ENCODE measurements at regions not wholly inside any gene's neighbourhood (a gene's known extent, or its start where the extent isn't known, plus 50 kb on each side); places are given as distances from the start of the nearest gene placed in this dataset.

GRCh38 chr12:111143271-111143670, 222.9 kb upstream of the MYL2 start:
- Histone ChIP-seq H2AFZ (ENCODE audit: low read length) (no peak overlapping the region), H3K79me2 (ENCODE audit: insufficient read depth, low read length) (no peaks in the 10 kb centered on the region), H3K4me3 (ENCODE audit: insufficient read depth, low read length) (no peak overlapping the region), H3K27ac (ENCODE audit: low read depth, low read length) (no peak overlapping the region), H3K36me3 (ENCODE audit: insufficient read depth, low read length) (no peaks in the 10 kb centered on the region), H3K4me1 (ENCODE audit: insufficient read depth, low read length) (no peaks in the 10 kb centered on the region), H3K9me3 (ENCODE audit: low read depth, low read length) (no peaks in the 10 kb centered on the region), H3K27me3 (ENCODE audit: insufficient read depth, low read length) (peaks cover 16% of the 10 kb centered on the region), H3K4me2 (ENCODE audit: insufficient read depth, low read length) (no peak overlapping the region), H4K20me1 (ENCODE audit: insufficient read depth, low read length) (no peaks in the 10 kb centered on the region)
- DNase-seq (ENCODE audit: insufficient read length, low spot score, missing footprints), result no peak
- TF ChIP-seq, protein P1, sequence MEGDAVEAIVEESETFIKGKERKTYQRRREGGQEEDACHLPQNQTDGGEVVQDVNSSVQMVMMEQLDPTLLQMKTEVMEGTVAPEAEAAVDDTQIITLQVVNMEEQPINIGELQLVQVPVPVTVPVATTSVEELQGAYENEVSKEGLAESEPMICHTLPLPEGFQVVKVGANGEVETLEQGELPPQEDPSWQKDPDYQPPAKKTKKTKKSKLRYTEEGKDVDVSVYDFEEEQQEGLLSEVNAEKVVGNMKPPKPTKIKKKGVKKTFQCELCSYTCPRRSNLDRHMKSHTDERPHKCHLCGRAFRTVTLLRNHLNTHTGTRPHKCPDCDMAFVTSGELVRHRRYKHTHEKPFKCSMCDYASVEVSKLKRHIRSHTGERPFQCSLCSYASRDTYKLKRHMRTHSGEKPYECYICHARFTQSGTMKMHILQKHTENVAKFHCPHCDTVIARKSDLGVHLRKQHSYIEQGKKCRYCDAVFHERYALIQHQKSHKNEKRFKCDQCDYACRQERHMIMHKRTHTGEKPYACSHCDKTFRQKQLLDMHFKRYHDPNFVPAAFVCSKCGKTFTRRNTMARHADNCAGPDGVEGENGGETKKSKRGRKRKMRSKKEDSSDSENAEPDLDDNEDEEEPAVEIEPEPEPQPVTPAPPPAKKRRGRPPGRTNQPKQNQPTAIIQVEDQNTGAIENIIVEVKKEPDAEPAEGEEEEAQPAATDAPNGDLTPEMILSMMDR (IDR thresholded peaks at IDR 0.05; ENCODE audit: extremely low read depth, low read depth, low read length), result no peak

GRCh38 chr12:111141205-111141604, 220.8 kb upstream of the MYL2 start:
- no peak for DNase-seq (ENCODE audit: insufficient read length, low spot score, missing footprints)
- TF ChIP-seq, protein P1 (IDR thresholded peaks at IDR 0.05; ENCODE audit: extremely low read depth, low read depth, low read length), result no peak
- Histone ChIP-seq H3K4me1 (ENCODE audit: insufficient read depth, low read length) (no peaks in the 10 kb centered on the region), H3K4me2 (ENCODE audit: insufficient read depth, low read length) (no peak overlapping the region), H3K4me3 (ENCODE audit: insufficient read depth, low read length) (no peak overlapping the region), H2AFZ (ENCODE audit: low read length) (no peak overlapping the region), H3K27ac (ENCODE audit: low read depth, low read length) (no peak overlapping the region), H3K36me3 (ENCODE audit: insufficient read depth, low read length) (no peaks in the 10 kb centered on the region), H3K9me3 (ENCODE audit: low read depth, low read length) (no peaks in the 10 kb centered on the region), H4K20me1 (ENCODE audit: insufficient read depth, low read length) (no peaks in the 10 kb centered on the region), H3K79me2 (ENCODE audit: insufficient read depth, low read length) (no peaks in the 10 kb centered on the region), H3K27me3 (ENCODE audit: insufficient read depth, low read length) (peaks cover 16% of the 10 kb centered on the region)

DNA sequence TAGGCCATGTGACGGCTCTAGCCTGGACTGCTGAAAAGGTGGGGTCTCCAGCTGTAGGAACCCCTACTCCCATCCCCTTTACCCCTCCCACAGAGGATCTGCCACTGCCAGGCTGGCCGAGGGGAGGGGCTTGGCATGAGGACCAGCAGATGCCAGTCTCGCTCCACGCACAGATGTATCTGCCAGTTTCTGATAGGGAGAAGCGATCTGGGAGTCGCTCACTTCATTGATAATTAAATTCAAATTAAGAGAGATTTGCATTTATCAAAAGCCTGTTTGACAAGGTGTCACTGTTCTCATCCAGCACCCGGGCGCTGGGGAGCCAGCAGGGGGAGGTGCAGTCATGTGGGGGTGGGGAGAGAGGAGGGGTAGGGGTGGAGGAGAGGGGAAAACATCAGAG, 217.6 kb upstream of the MYL2 start:
- H3K9me3 ChIP-seq (ENCODE audit: low read depth, low read length), result no peaks in the 10 kb centered on the region
- no peaks in the 10 kb centered on the region for H3K36me3 ChIP-seq (ENCODE audit: insufficient read depth, low read length)
- no peak overlapping the region for H2AFZ ChIP-seq (ENCODE audit: low read length)
- no peaks in the 10 kb centered on the region for H3K79me2 ChIP-seq (ENCODE audit: insufficient read depth, low read length)
- no peak for DNase-seq (ENCODE audit: insufficient read length, low spot score, missing footprints)
- TF ChIP-seq, protein P1 (IDR thresholded peaks at IDR 0.05; ENCODE audit: extremely low read depth, low read depth, low read length), result no peak
- no peak overlapping the region for H3K4me2 ChIP-seq (ENCODE audit: insufficient read depth, low read length)
- no peak overlapping the region for H3K27ac ChIP-seq (ENCODE audit: low read depth, low read length)
- H3K27me3 ChIP-seq (ENCODE audit: insufficient read depth, low read length), result peaks cover 15% of the 10 kb centered on the region
- no peaks in the 10 kb centered on the region for H3K4me1 ChIP-seq (ENCODE audit: insufficient read depth, low read length)
- no peak overlapping the region for H3K4me3 ChIP-seq (ENCODE audit: insufficient read depth, low read length)
- H4K20me1 ChIP-seq (ENCODE audit: insufficient read depth, low read length), result no peaks in the 10 kb centered on the region

GRCh38 chr12:111135293-111135832, 215.0 kb upstream of the MYL2 start:
- no peak overlapping the region for H3K27ac ChIP-seq (ENCODE audit: low read depth, low read length)
- H3K4me3 ChIP-seq (ENCODE audit: insufficient read depth, low read length), result no peak overlapping the region
- H3K4me2 ChIP-seq (ENCODE audit: insufficient read depth, low read length), result no peak overlapping the region
- H2AFZ ChIP-seq (ENCODE audit: low read length), result no peak overlapping the region
- H3K27me3 ChIP-seq (ENCODE audit: insufficient read depth, low read length), result peaks cover 7% of the 10 kb centered on the region
- DNase-seq (ENCODE audit: insufficient read length, low spot score, missing footprints), result no peak
- no peaks in the 10 kb centered on the region for H3K9me3 ChIP-seq (ENCODE audit: low read depth, low read length)
- no peaks in the 10 kb centered on the region for H3K79me2 ChIP-seq (ENCODE audit: insufficient read depth, low read length)
- H4K20me1 ChIP-seq (ENCODE audit: insufficient read depth, low read length), result no peaks in the 10 kb centered on the region
- no peaks in the 10 kb centered on the region for H3K4me1 ChIP-seq (ENCODE audit: insufficient read depth, low read length)
- TF ChIP-seq, protein P1 (IDR thresholded peaks at IDR 0.05; ENCODE audit: extremely low read depth, low read depth, low read length), result no peak
- H3K36me3 ChIP-seq (ENCODE audit: insufficient read depth, low read length), result no peaks in the 10 kb centered on the region
